GM12878 (cell line): ENCODE measurements at regions not wholly inside any gene's neighbourhood (a gene's known extent, or its start where the extent isn't known, plus 50 kb on each side); places are given as distances from the start of the nearest gene placed in this dataset.
A peak's percentile ranks its signal among the peaks of the same experiment; 100 is the strongest.

Experiments used
- ATAC-seq: fragments of 200-7000 bp; cut with Tn5 transposase; 3 replicates; pipeline ENCODE4 v1.9.1; 2020; ENCODE audit warnings: mild to moderate bottlenecking, moderate library complexity
- BruUV-seq: library from RNA; stranded (reverse); fragments of 400-500 nt; replicated peaks from 2 replicates; lab custom pipeline; 2021; lab: Mats Ljungman, UMichigan
- CTCF ChIA-PET: fragments of 300-600 bp; sonication (Branson Sonifier 250); formaldehyde crosslinking; extraction: SDS; loops from one replicate; lab custom pipeline; 2021; ENCODE audit warnings: inconsistent platforms; lab: Yijun Ruan, JAX
- POLR2A ChIA-PET: fragments of 350-600 bp; formaldehyde crosslinking; extraction: SDS; loops from one replicate; lab custom pipeline; 2021; ENCODE audit warnings: inconsistent platforms; lab: Charles Lee
- RAD21 ChIA-PET: fragments of 300-600 bp; sonication (Branson Sonifier 250); formaldehyde crosslinking; loops from one replicate; lab custom pipeline; 2023; ENCODE audit warnings: antibody characterized with exemption; ENCODE audit not compliant: unreplicated experiment; lab: Charles Lee
- SMC1A ChIA-PET: fragments of 300-600 bp; sonication (Branson Sonifier 250); formaldehyde crosslinking; loops from one replicate; lab custom pipeline; 2023; ENCODE audit not compliant: unreplicated experiment, uncharacterized antibody; lab: Charles Lee
- DNase-seq: peaks from one replicate; pipeline ENCODE4 v3.0.0-alpha.2; 2011; ENCODE audit warnings: low read depth, low spot score
- FAIRE-seq: peaks from 3 replicates; lab custom pipeline; 2011; peaks lifted over from hg19 to GRCh38; lab: Jason Lieb, UNC
- H2AFZ ChIP-seq: 2 replicates; pipeline ENCODE4 v1.6.0; 2011; ENCODE audit warnings: low read depth, low read length, control low read depth; ENCODE audit not compliant: control insufficient read depth
- H3K27ac ChIP-seq: 2 replicates; pipeline ENCODE4 v1.5.1; 2011; ENCODE audit warnings: control low read depth; ENCODE audit not compliant: control insufficient read depth, insufficient read depth
- H3K27me3 ChIP-seq, 2 experiments: replicated peaks in 1 of 2; 2 replicates each; pipeline versions ENCODE4 v1.6.0 to v1.6.1; 2011; ENCODE audit warnings: low read length in 1 of 2; ENCODE audit not compliant: control insufficient read depth in 2 of 2, insufficient read depth in 2 of 2
- H3K36me3 ChIP-seq, 2 experiments: 2 replicates each; pipeline ENCODE4 v1.5.1; 2011; ENCODE audit warnings: low read length in 1 of 2; ENCODE audit not compliant: control insufficient read depth in 2 of 2, insufficient read depth in 2 of 2
- H3K4me1 ChIP-seq: 2 replicates; pipeline ENCODE4 v1.6.1; 2011; ENCODE audit warnings: mild to moderate bottlenecking, low read length, moderate library complexity, mixed read lengths; ENCODE audit not compliant: control insufficient read depth, insufficient read depth
- H3K4me2 ChIP-seq: 2 replicates; pipeline ENCODE4 v1.6.0; 2011; ENCODE audit warnings: control low read depth; ENCODE audit not compliant: control insufficient read depth, insufficient read depth
- H3K4me3 ChIP-seq: fragments of 200-600 bp; sonication (generic); 2 replicates; pipeline ENCODE4 v1.5.1; 2016
- H3K79me2 ChIP-seq: 2 replicates; pipeline ENCODE4 v1.6.0; 2011; ENCODE audit warnings: low read length; ENCODE audit not compliant: control insufficient read depth, insufficient read depth
- H3K9ac ChIP-seq: 2 replicates; pipeline ENCODE4 v1.8.0; 2011; ENCODE audit warnings: low read length, control low read depth, mixed read lengths; ENCODE audit not compliant: control insufficient read depth, insufficient read depth
- H3K9me3 ChIP-seq: replicated peaks from 3 replicates; pipeline ENCODE4 v1.5.1; 2011; ENCODE audit warnings: mild to moderate bottlenecking, low read length; ENCODE audit not compliant: control insufficient read depth, insufficient read depth
- H4K20me1 ChIP-seq: 2 replicates; pipeline ENCODE4 v1.6.0; 2011; ENCODE audit not compliant: control insufficient read depth, insufficient read depth
- ATF2 ChIP-seq: IDR thresholded peaks from 2 replicates; pipeline ENCODE4 v1.6.1; 2012; ENCODE audit warnings: low read length, inconsistent platforms
- ATF3 ChIP-seq: IDR thresholded peaks from 2 replicates; pipeline ENCODE4 v1.6.1; 2011; ENCODE audit warnings: low read depth, mild to moderate bottlenecking, low read length, moderate library complexity, borderline replicate concordance; ENCODE audit errors: extremely low read depth
- CREM ChIP-seq: IDR thresholded peaks from 2 replicates; pipeline ENCODE4 v1.6.1; 2014; ENCODE audit warnings: antibody characterized with exemption, low read depth
- E2F4 ChIP-seq: IDR thresholded peaks from 2 replicates; pipeline ENCODE4 v1.6.1; 2012; ENCODE audit warnings: low read depth, low read length, improper control_type of control experiment
- FOXM1 ChIP-seq: IDR thresholded peaks from 2 replicates; pipeline ENCODE4 v1.6.1; 2012; ENCODE audit warnings: low read depth, mild to moderate bottlenecking, inconsistent platforms, low read length, moderate library complexity
- PBX3 ChIP-seq: IDR thresholded peaks from 2 replicates; pipeline ENCODE4 v1.6.1; 2011; ENCODE audit warnings: mild to moderate bottlenecking, low read depth, low read length, moderate library complexity; ENCODE audit not compliant: insufficient replicate concordance
- POLR2AphosphoS5 ChIP-seq: IDR thresholded peaks from 2 replicates; pipeline ENCODE4 v1.6.1; 2011; ENCODE audit warnings: mild to moderate bottlenecking, low read length, inconsistent platforms
- RUNX3 ChIP-seq: IDR thresholded peaks from 2 replicates; pipeline ENCODE4 v1.6.1; 2012; ENCODE audit warnings: low read length, inconsistent platforms
- STAT3 ChIP-seq: IDR thresholded peaks from 2 replicates; pipeline ENCODE4 v1.6.1; 2011; ENCODE audit warnings: low read depth, low read length, improper control_type of control experiment
- TBL1XR1 ChIP-seq: IDR thresholded peaks from 2 replicates; pipeline ENCODE4 v1.6.1; 2012; ENCODE audit warnings: low read depth, low read length, improper control_type of control experiment
- TCF12 ChIP-seq: IDR thresholded peaks from 2 replicates; pipeline ENCODE4 v1.6.1; 2011; ENCODE audit warnings: low read depth, mild to moderate bottlenecking, low read length
- TCF3 ChIP-seq: IDR thresholded peaks from 2 replicates; pipeline ENCODE4 v1.6.1; 2012; ENCODE audit warnings: low read depth, mild to moderate bottlenecking, low read length, borderline replicate concordance; ENCODE audit not compliant: insufficient read depth
- USF2 ChIP-seq: IDR thresholded peaks from 2 replicates; pipeline ENCODE4 v1.6.1; 2011; ENCODE audit warnings: low read depth, low read length, improper control_type of control experiment, borderline replicate concordance
- ZNF217 ChIP-seq: fragments of 450-650 bp; IDR thresholded peaks from 2 replicates; pipeline ENCODE4 v1.6.1; 2017; ENCODE audit warnings: antibody characterized with exemption, mild to moderate bottlenecking
- WGBS: methylation state at CpG from one replicate; pipeline ENCODE4 v1.1.6; 2016; ENCODE audit warnings: low lambda C conversion rate; ENCODE audit not compliant: insufficient replicate concordance, insufficient coverage; ENCODE audit errors: missing lambda C conversion rate; 5-methylcytosine and 5-hydroxymethylcytosine counted together
- in situ Hi-C: fragments of 300-500 bp; cut with MboI; formaldehyde crosslinking; loops from 9 replicates; pipeline ENCODE4 v1.14.3; 2018; ENCODE audit warnings: mixed read lengths
- intact Hi-C: fragments of 100-400 bp; cut with micrococcal nuclease; formaldehyde crosslinking; loops from one replicate; pipeline ENCODE4 v1.14.2; 2022; ENCODE audit not compliant: unreplicated experiment

GRCh38 chr6:156396068-156396771 lies 381.0 kb upstream of the ARID1B start (continued):
- TF ChIP-seq ATF2 = peak; percentile 66; the same call in 1 of the 2 replicates
- TF ChIP-seq, all 136 proteins: peak for 12

GRCh38 chr6:156395276-156395675 lies 381.9 kb upstream of the ARID1B start:
- peak overlapping the region; percentile 68 for H3K27ac ChIP-seq
- CTCF ChIA-PET = interaction anchor here (1.2 kb wide), 1 partner anchor 1105 kb away, joined by 3 read pairs; no protein-coding TSS in a partner anchor

More at GRCh38 chr6:156395276-156395675, 381.9 kb upstream of the ARID1B start:
- SMC1A ChIA-PET = interaction anchor here (1.1 kb wide), 1 partner anchor 456 kb away, joined by 3 read pairs; no protein-coding TSS in a partner anchor
- DNase-seq = peak; percentile 38
- POLR2A ChIA-PET = no interaction called here
- Histone ChIP-seq H3K9ac (no peak overlapping the region), H3K4me1 (peaks cover 27% of the 10 kb centered on the region), H3K9me3 (no peaks in the 10 kb centered on the region; the same call in 1 of the 3 replicates), H3K79me2 (no peaks in the 10 kb centered on the region), H3K4me2 (peak overlapping the region; percentile 90), H3K27me3 (peaks cover 0 to 18% of the 10 kb centered on the region in 2 experiments; a peak in 2 of 4 replicates), H4K20me1 (no peaks in the 10 kb centered on the region), H3K36me3 (no peaks in the 10 kb centered on the region), H2AFZ (no peak overlapping the region), H3K4me3 (peak overlapping the region; percentile 46; the same call in 1 of the 2 replicates)
- in situ Hi-C loops = no loop called here
- WGBS = 1% methylated on average over 6 of the region's 6 CpGs
- RAD21 ChIA-PET = no interaction called here
- intact Hi-C loops = loop anchor here (5.0 to 10.0 kb wide), 3 partner anchors 302 to 1070 kb away; partner anchors contain the start of gene ARID1B
- no peak for FAIRE-seq
- TF ChIP-seq TCF3 = peak; percentile 27; the same call in 1 of the 2 replicates
- TF ChIP-seq TBL1XR1 = 0 out of 2 replicates have a peak, but pooled peaks have one; percentile 27
- TF ChIP-seq TCF12 = peak; percentile 55; the same call in 1 of the 2 replicates
- TF ChIP-seq ATF3 = no peak
- TF ChIP-seq USF2 = no peak
- no peak for TF ChIP-seq CREM
- TF ChIP-seq POLR2AphosphoS5 = no peak
- no peak for TF ChIP-seq STAT3
- no peak for TF ChIP-seq PBX3
- TF ChIP-seq RUNX3 = peak; percentile 46; the same call in 1 of the 2 replicates
- TF ChIP-seq FOXM1 = no peak
- TF ChIP-seq ZNF217 = no peak
- TF ChIP-seq E2F4 = no peak
- BruUV-seq = no TSS peak
- ATAC-seq = peak; percentile 77
